Amniotic stem cell (primary cell): ENCODE measurements at regions not wholly inside any gene's neighbourhood (a gene's known extent, or its start where the extent isn't known, plus 50 kb on each side); places are given as distances from the start of the nearest gene placed in this dataset.

Source experiments
- DNase-seq: peaks from one replicate; lab custom pipeline; 2025; lab: John Stamatoyannopoulos, UW

- DNase-seq = no peak
Observed at GRCh38 chr18:24885276-24885675, 424.8 kb downstream of the HRH4 start.

GRCh38 chr18:24894880-24895279, 434.4 kb downstream of the HRH4 start:
- DNase-seq = no peak

GRCh38 chr18:24897461-24897860, 437.0 kb downstream of the HRH4 start:
- no peak for DNase-seq

- DNase-seq = no peak
Observed at GRCh38 chr18:24910221-24910620, 441.7 kb downstream of the ZNF521 start.

GRCh38 chr18:24913507-24914170, 438.3 kb downstream of the ZNF521 start:
- DNase-seq = no peak

- no peak for DNase-seq
Observed at GRCh38 chr18:24914171-24914525, 437.8 kb downstream of the ZNF521 start.

- no peak for DNase-seq
Observed at GRCh38 chr18:24914685-24915084, 437.3 kb downstream of the ZNF521 start.

- no peak for DNase-seq
Observed at GRCh38 chr18:24915547-24915946, 436.4 kb downstream of the ZNF521 start.

- no peak for DNase-seq
Observed at GRCh38 chr18:24917767-24918166, 434.2 kb downstream of the ZNF521 start.

- DNase-seq = no peak
Observed at GRCh38 chr18:24918257-24918656, 433.7 kb downstream of the ZNF521 start.

- DNase-seq = no peak
Observed at GRCh38 chr18:24919181-24919797, 432.7 kb downstream of the ZNF521 start.

- no peak for DNase-seq
Observed at GRCh38 chr18:24922491-24922890, 429.5 kb downstream of the ZNF521 start.

- DNase-seq = no peak
Observed at GRCh38 chr18:24923138-24923537, 428.8 kb downstream of the ZNF521 start.

GRCh38 chr18:24924066-24924716, 427.8 kb downstream of the ZNF521 start:
- no peak for DNase-seq

- DNase-seq = no peak
Observed at GRCh38 chr18:24926649-24927048, 425.3 kb downstream of the ZNF521 start.

- no peak for DNase-seq
Observed at GRCh38 chr18:24928301-24928878, 423.6 kb downstream of the ZNF521 start.

- no peak for DNase-seq
Observed at GRCh38 chr18:24930478-24930877, 421.5 kb downstream of the ZNF521 start.

GRCh38 chr18:24930971-24931370, 421.0 kb downstream of the ZNF521 start:
- DNase-seq = no peak

- no peak for DNase-seq
Observed at GRCh38 chr18:24933345-24933744, 418.6 kb downstream of the ZNF521 start.

GRCh38 chr18:24934258-24934932, 417.6 kb downstream of the ZNF521 start:
- DNase-seq = no peak

GRCh38 chr18:24935008-24935407, 417.0 kb downstream of the ZNF521 start:
- DNase-seq = no peak

- no peak for DNase-seq
Observed at GRCh38 chr18:24935896-24936295, 416.1 kb downstream of the ZNF521 start.

GRCh38 chr18:24936691-24937090, 415.3 kb downstream of the ZNF521 start:
- no peak for DNase-seq
